Stimulated activated CD4-positive, alpha-beta T cell treated with anti-CD3 and anti-CD28 coated beads, TNF-alpha, amount 100 ng/mL, for 48 hours (primary cell): ENCODE measurements at regions not wholly inside any gene's neighbourhood (a gene's known extent, or its start where the extent isn't known, plus 50 kb on each side); places are given as distances from the start of the nearest gene placed in this dataset.
A peak's percentile ranks its signal among the peaks of the same experiment; 100 is the strongest.

Experiments used
- DNase-seq, 3 donors: peaks; one replicate each; pipeline ENCODE4 v3.0.0-alpha.2; 2020; ENCODE audit warnings: low read depth in 3 of 3

DNA sequence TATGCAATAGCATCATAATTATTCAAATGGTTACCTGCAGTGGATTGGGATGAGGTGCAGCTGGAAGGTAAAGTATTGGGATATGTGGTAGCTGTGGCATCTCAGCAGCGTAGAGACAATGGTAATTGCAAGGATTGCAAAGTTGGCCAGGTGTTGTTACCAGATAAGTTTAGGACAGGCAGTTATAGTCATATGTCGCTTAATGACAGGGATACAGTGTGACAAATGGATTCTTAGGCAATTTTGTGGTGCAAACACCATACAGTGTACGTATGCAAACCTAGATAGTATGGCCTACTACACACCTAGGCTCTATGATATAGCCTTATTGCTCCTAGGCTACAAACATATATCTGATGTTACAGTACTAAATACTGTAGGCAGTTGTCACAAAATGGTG is 163.5 kb upstream of the LYZL2 start:
- no peak for DNase-seq

DNA sequence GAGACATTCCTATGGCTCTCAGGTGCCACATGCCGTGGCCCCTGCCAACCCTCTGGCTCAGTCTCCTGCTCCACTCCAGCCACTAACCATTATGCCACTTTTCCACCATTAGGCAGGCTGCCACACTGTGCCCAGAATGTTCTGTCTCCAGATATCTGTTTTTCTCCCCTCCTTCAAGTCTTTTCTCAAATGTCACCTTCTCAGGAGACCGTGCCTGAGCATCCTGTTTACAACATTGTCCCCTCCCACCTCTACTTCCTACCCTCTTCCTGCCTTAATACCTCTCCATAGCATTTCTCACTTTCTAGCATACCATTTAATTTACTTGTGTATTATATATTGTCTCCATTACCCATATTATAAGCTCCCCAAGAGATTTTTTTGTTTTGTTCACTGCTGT is 162.5 kb upstream of the LYZL2 start:
- DNase-seq = no peak

DNA sequence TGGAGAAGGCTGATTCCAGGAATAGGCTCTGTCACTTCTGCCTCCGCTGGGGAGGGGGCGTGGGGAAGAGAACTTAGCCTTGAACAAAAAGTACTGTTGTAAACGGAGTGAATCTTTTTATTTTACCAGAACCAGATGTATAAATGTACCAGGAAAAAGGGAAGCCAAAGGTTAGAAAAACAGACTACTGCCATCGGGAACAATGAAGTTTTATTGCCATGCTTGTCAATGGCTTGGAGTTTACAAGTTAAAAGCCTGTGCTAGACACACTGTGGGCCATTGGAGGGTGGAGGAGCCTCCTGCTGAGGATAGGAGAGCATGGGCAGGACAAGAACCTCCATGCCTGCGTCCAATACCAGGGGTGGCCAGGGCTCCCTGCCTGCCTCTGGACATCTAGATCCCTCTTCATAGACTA is 161.7 kb upstream of the LYZL2 start:
- no peak for DNase-seq

DNA sequence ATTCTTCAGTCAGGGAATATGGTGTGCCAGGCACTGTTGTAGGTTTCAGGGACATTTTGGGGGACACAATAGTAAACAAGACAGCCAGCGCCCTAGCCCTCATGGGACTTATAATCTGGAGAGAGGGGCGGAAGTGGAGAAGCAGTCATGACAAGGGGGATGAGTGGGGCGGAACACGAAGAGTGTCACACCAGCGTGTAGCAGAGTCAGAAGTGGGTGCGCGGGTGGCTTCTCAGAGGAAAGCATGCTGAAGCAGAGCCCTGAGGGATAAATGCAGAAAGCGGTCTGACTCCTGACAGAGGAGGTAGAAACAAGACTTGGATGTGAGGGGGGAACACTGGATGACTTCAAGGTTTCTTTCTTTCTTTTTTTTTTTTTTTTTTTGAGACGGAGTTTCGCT is 160.3 kb upstream of the LYZL2 start:
- DNase-seq = no peak

DNA sequence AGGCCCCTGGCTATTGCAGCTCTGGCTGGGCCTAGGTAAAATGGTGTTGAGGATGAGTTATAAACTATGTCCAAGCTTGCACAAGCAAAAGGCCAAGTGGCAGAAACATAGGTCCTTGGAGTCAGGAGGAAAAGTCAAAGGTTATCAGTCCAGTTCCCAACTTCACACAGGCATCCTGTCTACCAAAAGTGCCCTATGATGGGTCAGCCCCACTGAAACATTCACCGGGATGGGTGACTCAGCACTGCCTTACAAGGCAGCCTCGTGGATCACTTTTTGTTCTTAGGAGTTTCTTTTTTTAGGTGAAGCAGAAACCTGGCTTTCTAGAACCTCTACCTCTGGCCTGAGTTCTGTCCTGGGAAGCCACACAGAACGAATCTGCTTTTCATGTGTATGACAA is 158.8 kb upstream of the LYZL2 start:
- DNase-seq = no peak

DNA sequence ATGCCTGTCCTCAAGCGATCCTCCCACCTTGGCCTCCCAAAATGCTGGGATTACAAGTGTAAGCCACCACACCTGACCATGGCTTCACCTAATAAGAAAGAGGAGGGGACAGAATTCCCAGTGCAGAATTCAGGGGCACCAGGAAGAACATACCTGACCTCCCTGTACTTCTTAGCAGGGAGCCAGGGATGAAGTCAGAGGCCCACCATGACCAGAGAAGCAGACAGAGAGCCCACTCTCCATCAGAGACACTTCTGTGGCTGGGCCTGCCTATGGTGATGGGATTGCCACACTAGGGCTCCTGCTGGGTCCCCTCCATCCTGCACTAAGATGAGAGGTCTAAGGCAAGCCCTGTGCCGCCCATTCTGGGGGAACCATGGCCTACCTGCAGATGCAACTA is 157.4 kb upstream of the LYZL2 start:
- no peak for DNase-seq

DNA sequence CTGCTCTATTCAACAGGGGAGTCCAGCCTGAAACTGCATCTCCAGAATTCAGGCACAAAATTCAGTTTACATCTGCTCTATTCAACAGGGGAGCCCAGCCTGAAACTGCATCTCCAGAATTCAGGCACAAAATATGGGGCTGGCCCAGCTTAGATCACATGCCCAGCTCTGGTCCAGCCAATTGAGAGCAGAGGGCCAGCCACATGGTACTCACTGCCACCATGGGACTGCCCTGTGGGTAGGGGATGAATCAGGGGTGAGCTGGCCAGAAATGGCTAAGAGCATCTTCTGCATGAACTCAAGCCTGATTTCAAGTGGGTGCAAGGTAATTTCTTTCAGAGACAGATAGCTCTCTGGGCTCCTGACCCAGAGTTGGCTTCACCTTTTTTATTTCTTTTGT is 156.6 kb upstream of the LYZL2 start:
- DNase-seq = no peak

DNA sequence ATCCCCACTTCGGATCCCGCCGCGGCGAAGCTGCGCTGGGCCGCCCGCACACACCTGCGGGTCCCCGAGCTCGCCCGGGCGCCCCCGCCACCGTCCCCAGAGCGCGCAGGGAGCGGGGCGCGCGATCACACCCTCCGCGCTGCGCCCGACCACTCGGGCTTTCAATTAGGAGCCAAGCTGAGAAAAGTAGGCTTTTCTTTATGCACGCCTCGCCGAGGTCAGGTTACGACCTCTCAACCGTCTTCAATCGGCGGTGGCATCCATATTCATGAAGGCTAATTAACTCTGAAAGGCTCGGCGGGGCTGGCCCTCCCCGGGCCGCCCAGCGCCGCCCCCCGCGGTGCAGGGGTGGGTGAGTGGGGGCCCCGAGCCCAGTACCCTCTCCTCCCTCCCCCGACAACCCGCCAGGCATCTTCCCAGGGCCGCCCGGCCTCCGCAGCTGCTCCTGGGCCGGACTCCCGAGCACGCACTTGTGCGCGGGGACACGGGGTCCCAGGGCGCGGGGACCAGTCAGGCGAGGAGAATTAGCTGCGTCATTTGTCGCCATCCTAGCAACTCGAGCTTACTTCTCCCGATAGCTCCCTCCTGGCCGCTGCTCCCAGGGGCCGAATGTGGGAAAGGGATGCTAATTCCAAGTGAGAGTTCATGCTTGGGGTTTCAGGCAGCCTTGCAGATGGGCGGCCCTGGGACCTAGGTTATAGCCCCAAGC is 155.5 kb upstream of the LYZL2 start:
- DNase-seq = no peak

DNA sequence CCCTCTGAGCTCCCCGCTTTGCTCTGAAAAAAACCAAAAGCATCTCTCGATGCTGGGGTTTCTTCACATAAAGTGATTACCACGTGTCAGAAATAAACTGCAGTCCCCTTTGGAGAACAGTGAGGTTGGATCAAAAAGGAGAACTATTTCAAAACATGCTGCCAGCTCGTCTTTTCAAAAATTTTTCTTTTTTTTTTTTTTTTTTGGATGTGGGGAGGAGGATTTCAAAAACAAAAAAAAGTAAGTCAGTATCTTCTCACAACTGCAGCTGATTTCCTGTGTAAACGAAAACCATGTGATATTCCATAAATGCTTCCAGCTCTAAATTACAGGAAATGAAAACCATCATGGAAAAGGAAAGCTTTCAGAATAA is 155.0 kb upstream of the LYZL2 start:
- DNase-seq = no peak

DNA sequence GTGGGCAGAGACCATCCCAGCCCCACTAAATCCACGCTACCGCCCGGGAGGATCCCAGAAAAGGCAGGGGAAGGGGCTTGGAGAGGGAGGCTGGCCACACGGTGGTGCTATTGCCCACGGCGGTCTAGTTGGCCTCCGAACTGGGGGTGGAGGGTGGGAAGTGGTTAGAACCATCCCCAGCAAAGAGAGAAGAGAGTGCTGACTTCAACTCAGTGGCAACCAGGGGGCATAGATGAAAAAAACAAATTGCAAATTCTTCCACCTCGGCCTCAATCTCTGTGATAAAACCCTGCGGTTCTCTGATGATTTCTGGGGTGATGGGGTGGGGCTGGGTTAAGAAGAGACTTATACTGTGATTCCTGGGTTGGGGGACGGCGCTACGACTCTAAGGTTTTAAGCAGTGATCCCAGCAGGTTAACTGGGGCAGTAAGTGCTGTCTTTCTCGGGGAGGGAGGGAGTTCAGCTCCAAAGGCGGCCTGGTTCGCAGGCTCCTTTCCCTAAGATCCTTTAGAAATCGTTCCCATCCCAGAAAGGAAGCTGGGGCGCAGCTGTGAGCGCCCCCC is 154.5 kb upstream of the LYZL2 start:
- peak; percentile 59 to 84 (median 62) for DNase-seq

DNA sequence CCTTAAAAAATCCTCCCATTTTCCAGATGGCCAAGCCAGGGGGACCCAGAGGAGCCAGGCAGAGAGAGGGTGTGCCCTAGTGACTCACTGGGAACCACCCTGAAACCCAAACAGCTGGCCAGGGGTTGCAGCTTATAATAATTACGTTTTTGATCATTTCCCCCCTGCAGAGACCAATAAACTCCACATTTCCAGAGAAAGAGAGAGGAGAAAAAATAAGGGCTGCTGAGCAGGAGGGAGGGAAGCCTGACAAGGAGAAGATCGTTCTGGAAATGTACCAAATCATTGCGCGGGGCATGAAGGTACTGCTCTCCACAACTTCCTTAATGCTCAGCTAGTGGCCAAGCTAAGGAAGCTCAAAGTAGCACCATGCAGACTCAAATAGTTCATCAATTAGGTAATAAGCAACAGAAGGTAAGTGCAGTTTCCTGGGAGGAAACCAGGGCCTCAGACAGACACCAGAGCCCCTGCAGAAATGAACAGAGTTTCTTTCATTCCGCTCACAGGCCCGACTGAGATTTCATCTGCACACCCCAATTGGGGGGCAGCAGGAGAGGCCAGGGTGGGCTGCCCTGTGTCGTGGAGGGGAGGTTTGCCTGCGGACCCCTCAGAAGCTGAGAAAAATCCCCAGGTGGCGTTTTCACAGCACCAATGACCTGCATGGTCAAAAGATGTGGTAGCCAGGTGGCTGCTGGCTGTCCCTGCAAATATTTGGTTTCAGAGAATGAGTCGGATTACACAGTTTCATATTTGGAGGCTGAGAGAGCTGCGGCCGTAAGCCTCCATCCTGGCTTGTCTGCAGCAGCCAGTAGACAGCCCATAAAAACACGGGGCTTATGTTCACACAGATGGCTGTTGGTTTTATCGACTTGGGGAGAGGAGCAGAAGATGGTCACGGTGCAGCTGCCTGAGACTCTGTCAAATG is 153.2 kb upstream of the LYZL2 start:
- no peak for DNase-seq

DNA sequence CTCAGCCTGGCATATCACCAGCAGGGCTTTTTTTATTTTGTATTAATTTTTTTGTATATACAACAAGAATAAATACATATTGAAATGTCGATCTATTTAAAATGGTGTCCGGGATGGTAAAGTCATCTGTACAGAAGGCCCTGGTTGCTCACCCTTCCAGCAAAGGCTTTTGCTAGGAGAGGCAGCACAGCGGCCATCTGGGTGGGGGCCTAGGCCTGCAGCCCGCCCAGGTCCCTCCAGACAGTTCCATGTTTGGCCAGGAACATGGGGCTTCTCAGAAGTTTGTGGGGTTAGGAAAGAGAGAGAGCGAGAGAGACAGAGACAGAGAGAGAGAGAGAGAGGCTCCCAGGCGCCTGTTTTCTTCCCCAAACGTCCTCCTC is 152.6 kb upstream of the LYZL2 start:
- no peak for DNase-seq

DNA sequence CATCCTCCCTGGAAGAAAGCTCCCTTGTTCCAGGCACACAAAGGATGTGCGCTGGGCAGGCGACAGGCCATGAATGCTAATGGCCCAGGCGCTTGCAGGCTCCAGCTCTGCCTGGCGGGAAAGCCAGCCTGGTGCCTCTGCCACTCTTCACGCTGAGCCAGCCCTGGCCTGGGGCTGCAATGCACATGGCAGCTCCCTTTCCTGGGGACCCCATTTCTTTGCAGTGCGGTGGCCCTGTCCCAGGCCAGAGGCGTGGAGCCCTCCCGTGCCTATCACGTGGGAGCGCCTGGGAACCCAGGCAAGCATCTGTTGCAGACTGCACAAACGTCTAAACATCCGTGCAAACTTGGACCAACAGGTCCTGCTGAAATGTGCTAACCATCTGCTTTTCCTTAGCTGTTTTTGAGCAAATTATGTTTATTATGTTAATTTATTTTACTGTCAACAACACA is 152.1 kb upstream of the LYZL2 start:
- no peak for DNase-seq

DNA sequence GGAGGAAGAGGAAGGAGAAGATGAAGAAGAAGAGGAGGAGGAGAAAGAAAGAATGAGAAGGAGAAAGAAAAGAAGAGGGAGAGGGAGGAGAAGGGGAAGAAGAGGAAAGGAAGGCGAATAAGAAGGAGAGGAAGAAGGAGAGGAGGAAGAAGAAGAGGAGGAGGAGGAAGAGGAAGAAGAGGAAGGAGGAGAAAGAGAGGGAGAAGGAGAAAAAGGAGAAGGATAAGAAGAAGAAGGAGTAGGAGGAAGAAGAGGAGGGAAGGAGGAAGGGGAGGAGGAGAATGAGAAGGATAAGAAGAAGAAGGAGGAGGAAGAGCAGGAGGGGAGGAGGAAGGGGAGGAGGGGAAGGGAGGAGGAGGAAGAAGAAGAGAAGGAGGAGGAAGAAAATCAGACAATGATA is 149.2 kb upstream of the LYZL2 start:
- DNase-seq = no peak

DNA sequence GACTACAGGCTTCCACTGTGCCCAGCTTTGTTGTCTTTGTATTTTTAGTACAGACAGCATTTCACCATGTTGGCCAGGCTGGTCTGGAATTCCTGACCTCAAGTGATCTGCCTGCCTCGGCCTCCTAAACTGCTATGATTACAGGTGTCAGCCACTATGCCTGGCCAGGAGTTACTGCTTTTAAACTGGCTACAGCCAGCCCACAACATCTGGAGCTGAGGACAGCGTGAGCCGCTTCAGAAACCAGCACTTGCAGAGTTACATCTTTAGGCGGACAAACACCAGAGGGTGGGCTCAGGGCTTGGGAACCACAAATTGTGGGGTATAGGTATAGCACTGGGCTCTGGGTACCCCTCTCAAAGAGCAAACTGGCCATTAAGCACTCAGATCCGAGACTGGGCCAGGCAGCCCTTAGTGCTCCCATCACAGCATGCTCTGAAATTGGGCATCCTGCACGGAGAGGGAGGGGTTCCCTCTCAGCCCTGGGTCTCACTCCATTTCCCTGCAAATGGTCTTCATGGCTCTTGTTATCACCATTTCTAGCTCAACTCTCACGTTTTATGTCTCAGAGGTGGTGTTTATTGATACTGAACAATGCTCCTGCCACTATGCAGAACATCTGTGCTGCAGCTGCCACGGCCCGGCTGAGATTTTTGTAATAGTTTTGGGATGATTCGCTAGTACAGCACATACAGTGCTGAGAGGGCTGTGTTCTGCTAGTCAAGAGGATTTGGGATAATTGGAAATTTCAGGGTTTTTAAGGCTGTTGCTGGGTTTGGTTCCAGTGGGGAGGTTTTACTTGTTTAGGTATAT is 146.4 kb upstream of the LYZL2 start:
- no peak for DNase-seq

DNA sequence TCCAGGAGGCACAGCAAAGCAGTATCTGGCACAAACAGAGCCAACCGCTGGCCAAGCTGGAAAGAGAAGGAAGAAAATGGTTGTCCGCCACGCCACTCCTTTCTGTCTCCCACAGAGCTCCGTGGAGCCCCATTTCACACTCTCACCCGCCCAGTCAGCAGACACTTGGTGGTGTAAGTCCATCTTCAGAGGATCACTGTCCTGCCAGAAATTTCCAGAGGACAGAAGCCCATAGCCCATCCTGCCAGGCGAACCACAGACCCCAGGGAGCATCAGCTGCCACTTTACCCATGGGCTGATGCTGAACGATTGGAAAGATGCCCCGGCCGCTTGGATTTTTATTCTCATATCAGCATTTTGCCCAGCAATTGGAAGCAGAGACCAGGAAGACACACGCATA is 144.7 kb upstream of the LYZL2 start:
- no peak for DNase-seq

DNA sequence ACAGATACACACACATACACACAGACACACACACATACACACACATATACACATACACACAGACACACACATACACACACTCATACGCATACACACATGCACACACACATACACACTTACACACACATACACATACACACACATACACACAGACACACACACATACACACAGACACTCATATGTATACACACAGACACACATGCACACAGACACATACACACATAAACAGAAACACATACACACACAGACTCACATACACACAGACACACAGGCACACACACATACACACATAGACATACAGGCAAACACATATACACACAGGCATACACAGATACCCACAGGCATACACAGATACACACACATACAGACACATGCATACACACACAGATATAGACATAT is 143.9 kb upstream of the LYZL2 start:
- DNase-seq = no peak

DNA sequence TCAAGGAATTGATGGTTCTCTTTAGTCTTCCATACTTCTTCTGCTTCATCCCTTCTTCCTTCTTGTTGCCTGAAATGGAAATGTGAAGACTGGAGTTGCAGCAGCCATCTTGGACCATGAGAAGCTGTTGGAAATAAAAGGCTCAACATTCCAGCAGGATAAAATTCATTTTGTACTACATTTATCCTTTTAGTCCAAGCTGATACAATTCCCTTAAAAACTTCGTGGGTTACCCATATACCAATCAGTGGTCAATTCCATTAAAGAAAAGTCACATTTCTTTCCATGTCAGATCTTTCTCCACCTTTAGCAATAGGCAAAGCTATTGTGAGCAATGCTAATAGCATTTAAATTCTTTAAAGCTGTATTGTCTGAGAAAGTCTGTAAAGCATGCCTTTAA is 141.3 kb upstream of the LYZL2 start:
- DNase-seq = no peak

DNA sequence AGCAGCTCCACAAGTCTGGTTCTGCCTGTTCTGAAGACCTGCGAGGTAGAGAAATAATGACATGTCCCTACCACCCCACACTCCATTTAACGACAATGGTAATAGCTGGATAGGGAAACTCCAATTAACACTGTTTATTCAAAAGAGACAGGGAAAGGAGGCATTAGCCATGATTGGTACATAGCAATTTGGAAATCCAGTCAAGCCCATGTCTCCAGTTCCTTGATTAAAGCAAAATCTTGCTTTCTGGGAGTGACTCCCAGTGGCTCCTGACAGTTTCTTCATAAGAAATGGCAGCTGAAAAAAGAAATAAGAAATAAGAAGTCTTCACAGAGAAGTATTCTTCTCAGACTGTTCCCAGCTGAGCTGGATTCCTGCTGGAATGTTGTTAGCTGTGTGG is 140.7 kb upstream of the LYZL2 start:
- DNase-seq = no peak

DNA sequence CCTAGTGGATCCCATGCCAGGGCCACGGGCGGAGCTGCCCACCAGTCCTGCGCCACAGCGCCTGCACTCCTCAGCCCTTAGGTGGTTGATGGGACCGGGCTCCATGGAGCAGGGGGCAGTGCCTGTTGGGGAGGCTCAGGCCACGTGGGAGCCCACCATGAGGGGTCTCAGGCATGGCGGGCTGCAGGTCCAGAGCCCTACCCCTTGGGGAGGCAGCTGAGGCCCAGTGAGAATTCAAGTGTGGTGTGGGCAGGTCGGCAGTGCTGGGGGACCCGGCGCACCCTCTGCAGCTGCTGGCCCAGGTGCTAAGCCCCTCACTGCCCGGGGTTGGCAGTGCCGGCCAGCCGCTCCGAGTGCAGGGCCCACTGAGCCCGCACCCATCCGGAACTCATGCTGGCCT is 139.8 kb upstream of the LYZL2 start:
- no peak for DNase-seq

DNA sequence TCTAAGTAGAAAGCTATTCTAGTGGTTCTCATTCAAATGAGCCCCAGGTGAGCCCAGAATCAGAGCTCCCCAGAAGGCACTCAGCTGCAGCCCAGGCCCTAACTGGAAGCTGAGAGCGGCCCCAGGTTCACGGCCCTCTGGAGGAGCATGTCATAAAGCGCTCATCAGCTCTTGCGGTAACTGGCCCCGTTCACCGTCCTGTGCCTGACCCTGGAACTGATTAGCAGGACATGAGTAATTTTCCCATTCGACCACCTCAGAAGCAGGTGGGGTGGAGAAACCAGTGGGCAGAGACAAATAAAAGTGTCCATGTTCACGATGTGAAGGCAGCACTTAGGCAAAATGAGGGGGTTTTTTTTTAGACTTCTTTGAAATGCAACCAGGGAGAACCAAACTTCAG is 136.1 kb upstream of the LYZL2 start:
- DNase-seq = no peak

DNA sequence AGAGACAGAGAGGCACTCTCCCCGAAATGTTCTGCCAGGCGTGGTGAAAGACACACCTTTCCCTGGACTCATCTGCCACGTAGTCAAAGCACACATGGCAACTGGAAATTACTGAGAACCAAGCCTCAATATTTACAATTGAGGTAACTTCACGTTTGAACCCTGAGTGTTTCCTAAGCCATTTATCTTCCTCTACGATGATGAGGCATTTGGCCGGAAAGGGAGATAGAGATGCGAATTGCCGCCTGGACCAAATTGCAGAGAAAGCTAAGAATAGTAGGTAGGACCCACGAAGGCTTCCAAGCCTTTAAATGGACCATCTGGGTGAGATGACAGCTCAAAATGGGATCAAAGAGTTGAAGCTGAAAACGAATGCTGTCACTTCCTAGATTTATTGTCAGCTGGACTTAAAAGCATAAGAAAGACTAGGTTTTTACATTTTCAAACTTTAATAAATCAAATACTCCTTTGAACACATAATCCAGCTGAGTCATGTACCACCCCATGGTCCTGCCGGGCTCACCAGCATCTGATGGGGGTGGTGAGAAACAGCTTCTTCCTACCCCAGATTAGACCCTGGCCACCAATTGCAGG is 135.6 kb upstream of the LYZL2 start:
- no peak for DNase-seq
